ENCODE measurements at regions not wholly inside any gene's neighbourhood (a gene's known extent, or its start where the extent isn't known, plus 50 kb on each side); places are given as distances from the start of the nearest gene placed in this dataset.

DNA sequence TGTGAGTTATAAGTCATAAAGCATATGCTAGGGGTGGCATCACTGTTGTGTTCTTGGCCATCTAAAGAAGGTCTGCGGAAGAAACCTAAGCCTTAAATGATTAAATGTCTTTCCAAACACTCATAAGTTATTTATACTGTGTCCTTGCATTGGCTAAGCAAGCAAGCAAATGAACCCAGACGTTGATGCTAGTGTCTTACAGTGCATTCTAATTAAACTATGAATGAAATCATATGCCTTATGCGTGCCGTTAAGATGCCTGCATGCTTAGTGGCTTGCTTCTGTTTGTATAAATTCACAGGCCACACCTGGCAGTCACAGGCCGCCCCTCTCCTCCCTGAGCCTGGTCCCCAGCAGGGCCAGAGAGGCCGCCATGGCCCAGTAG is 49.9 kb downstream of the RIN2 start:
- peak; percentile 40 for DNase-seq

DNA sequence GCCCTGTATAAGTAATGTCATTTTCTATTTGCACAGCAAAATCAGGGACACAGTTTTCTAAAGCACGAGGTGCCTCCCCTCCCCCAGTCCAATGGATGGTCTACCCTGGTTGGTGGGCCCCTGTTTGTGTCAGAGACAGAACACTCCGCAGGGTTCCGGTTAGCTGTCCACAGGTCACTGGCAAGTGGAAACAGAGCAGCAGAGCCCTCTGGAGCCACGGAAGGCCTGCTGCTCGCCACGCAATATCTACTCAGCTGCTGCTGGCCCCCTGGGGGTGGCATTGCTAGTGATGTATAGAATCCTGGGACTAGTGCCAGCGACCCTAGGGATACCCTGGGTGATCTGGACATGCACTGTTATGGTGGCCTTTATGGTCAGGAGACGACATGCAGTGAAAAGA is 50.4 kb downstream of the RIN2 start:
- peak; percentile 53 for DNase-seq

DNA sequence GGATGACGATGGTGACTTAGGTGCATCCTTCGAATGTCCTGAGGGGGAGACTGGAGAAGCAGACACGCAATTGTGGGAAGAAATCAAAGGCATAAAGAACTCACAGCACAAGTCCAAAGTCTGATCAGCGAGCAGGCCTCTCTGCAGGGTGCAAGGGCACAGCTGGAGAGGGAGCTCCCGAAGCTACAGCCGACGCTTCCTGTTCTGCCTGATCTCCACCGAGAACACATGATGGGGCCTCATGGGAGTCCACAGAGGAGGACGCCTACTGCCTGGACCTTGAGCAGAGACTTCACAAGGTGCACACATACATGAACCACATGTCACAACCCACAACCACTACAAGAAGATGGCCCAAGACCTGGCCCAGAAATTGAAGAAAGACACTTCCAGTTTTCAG is 51.4 kb downstream of the RIN2 start:
- DNase-seq: no peak

DNA sequence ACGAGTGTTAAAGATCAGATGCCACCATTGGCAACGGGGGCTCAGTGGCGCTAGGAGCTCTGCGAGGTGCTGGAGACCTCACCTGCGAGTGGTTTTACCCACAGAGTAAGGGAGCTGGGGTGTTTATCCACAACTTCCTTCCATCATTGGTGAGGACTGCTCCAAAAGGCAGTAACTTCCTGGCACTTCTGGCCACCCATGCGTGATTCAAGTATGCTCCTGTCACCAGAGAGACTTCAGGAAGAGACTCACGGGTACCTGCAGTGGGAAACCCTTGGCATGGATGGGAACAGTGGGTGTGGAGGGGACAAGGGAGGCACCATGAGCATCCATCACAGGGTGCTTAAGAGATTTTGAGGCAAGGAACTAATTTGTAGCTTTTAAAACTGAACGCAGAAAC is 53.2 kb downstream of the RIN2 start:
- no peak for DNase-seq

DNA sequence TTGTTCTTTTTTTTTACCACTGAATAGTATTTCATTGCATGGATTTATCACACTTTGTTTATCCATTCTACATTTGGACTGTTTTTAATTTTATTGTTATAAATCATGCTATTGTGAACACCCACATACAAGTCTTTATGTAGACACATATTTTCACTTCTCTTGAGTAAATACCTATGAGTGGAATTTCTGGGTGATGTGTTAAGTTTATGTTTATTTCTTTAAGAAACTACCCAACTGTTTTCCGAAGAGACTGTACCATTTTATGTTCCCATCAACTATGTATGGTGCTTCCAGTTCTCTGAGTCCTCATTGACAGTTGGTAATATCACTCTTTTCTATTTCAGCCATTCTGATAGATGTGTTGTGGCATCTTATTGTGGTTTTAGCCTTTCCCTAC is 54.0 kb downstream of the RIN2 start:
- no peak for DNase-seq

DNA sequence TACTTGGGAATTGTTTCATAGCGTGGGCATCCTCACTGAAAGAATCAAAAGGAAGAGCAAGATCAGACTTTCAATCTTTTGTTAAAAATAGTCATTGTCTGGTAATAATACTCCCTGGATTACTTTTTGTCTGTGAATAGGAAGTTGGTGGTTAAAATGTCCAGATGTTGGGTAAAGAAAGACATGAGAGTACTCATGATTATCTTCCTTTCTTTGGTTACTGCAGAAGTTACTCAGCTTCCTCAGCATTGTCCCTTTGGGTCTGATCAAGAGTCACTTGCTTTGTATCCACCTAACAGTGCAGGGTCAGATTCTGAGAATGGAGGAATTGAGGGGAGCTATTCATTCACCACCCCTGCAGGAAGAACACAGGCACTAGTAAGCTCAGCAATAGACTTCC is 54.6 kb downstream of the RIN2 start:
- DNase-seq: no peak

DNA sequence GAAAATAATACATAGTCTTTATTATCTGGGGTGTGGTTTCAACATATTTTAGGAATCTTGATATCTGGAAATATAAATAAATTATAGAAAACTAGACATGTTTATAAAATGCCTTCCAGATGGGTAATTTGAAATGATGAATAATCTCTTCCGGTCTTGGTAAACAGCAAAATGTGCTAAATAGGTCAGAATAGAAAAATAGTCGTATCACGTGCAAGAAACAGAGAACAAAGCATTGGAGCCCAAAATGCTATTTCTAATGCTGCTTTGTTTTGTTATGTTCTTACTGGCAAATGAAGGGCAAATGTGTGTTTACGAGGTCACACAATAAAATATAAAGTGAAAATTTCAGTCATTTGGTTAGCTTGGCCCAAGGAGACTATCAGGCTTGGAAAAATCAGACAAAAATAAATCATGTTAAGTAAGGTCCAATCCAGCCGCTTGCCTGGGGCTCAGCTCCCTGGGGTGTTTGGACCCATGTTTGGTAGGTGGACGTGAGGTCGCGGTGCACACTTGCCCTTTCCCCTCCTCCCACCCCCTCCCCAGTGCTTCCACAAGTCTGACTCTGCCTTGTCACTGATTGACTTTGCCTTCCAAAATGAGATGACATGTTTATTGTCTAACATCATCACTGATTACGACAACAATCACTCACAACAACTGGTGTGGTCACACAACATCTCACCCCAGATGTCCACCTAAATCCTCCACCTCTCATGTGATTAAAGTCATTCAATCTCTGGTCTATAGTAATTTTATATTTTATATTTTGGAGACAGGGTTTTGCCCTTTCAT is 56.0 kb downstream of the RIN2 start:
- DNase-seq: no peak

DNA sequence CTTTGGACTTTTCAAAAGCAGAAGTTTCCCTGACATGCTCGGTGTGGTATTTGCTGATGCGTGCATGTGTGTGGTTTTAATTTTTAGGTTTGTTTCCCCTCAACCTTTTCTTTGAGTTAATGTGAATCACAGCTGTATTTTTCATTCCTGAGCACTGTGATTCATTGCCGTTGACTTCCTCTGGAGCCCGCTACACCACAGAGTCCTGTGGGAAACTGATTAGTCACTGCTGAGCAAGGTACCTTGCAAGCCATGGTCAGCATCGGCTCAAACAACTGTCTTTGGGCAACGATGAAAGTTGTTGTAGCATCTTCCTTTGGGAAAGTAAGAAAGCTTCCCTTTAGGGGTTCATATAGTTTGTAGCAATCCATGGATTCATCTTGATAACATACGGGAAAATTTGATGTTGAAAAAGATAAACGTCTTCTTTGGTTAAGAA is 57.5 kb downstream of the RIN2 start:
- no peak for DNase-seq

DNA sequence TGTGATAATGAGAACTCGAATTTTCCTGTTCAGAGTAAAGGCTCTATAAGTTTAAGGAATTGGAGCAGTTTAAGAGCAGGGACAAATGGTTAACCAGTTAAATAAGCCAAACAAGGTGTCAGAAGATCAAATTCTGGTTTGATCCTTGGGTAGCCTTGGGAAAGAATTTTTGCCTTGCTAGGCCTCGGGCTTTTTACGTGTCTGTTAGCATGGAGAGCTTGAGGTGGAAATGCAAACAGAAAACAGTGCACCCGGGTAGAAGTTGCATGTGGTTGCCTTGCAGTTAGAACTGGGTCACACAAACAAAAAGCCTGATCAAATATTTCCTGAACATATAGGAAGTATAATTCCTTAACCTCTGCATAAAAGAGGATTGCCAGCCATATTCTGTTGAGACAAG is 58.3 kb downstream of the RIN2 start:
- DNase-seq: no peak

DNA sequence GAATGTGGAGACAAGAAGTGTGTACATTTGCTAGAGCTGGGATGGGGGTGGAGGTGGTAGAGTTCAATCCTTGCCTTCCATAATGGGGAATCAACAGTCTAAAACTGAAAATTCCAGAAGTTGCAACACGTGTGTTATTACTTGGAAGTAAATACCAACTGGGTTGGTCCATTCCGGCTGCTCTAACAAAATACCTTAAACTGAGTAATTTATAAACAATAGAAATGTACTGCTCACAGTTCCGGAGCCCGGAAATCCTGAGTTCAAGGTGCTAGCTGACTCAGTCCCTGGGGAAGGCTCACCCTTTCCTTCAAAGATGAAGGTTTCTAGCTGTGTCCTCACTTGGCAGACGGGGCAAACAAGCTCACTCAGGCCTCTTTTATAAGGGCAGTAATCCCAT is 59.0 kb downstream of the RIN2 start:
- no peak for DNase-seq

DNA sequence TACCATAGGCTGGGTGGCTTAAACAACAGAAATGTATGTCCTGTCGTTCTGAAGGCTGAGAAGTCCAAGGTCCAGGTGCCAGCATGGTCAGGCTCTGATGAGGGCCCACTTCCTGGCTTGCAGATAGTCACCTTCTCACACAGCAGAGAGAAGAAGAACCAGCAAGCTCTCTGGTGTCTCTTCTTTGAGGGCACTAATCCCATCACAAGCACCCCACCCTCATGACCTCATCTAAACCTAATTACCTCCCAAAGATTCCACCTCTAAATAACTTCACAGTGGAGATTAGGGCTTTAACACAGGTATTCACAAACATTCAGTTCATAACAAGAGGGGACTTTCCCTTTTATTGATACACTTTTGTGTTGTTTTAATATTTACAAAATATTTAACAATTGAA is 61.1 kb downstream of the RIN2 start:
- DNase-seq: no peak

DNA sequence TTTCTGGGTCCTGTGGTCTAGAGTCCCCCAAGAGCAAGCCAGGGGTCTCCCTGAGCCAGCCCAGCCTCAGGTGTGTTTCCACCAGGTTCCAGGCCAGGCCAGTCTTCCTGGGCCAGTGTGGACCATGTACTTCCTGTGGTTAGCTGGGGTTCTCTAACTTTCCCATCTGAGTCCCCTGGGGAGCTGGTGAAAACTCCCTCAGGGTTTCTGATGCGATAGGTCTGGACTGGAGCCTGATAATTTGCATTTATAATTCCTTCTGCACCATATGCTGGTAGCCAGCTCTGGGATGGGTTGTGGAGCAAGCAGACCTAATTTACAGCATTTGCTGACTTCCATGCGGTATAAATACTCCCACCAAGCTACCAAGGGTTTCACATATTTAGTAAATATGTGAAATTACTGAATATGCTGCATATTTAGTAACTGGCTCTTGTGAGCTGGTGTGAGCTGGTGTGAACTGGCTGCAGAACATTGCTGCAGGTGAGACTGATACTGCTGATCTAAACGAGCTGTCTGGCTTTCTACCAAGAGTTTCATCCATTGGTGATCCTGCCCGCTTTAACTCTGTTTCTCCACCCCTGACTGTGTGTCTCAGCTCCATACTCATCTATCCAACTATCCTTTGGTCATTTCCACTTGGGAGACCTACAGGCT is 62.6 kb downstream of the RIN2 start:
- DNase-seq: no peak

DNA sequence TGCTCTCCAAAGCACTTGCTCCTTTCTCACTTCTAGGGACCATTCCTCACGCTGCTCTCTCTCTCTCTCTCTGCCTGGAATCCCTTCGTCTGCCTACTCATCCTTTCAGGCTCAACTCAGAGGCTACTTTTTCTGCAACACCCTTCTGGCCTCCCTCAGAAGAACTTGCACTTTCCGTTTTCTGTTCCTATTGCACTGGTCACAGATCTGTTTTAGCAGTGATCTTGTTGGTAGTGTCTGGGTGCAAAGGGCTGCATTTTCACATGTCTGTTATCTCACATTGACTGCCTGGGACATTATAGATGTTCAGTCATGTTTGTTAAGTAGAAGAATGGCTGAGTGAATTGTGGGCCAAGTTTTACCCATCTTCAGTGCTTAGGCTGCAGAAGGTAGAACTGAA is 63.5 kb downstream of the RIN2 start:
- no peak for DNase-seq

DNA sequence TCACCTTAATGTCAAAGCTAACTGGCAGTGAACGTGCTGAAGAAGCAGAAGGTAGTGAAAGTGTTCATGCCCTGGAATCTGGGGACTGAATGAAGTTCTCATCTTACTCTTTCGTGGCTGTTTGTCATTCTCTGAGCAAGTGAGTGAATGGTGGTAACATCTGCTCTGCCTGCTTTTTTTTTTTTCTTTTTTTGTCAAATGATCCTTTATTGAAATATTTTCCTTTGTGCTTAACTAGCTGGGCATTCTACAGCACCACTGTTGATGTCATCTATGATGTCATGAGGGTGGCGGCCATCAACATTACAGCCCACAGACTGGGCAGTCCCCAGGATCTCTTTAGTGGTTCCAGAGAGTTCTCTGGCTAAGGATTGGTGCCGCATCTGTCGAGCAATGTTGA is 65.2 kb downstream of the RIN2 start:
- DNase-seq: no peak

DNA sequence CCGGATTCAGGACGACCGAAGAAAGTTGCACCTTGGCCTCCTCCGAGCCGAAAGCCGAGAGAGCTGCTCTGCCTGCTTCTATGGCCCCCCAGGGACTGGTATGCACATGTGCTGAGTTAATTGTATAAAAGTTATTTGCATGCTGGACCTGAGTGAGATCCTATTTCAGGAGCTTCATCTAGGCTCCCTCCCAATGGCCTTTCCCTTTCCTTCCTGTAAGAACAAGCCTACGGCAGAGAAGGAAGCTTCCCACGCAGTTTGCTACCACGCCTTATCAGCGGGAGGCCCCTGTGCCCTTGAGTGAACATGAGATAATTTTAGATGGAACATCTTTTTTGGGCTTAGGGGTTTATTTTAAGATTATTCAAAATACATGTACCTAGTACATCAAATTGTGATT is 65.9 kb downstream of the RIN2 start:
- no peak for DNase-seq

DNA sequence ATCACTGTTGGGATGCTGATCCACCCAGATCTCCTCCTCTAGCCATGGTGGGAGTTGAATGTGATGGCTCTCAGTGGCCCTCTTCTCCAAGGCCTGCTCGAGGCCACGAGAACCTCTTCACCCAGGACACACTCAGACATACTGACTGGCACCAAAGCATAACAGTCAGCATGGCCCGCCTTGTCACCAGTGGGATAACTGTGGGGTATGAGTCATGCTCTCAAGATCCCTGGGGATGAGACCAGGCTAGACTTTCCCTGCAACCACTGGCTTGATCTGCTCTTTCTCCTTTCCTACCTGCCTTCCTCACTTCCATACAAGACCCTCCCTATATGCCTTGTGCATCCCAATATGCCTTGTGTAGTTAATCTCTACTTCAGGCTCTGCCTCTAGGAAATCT is 66.8 kb downstream of the RIN2 start:
- DNase-seq: no peak

DNA sequence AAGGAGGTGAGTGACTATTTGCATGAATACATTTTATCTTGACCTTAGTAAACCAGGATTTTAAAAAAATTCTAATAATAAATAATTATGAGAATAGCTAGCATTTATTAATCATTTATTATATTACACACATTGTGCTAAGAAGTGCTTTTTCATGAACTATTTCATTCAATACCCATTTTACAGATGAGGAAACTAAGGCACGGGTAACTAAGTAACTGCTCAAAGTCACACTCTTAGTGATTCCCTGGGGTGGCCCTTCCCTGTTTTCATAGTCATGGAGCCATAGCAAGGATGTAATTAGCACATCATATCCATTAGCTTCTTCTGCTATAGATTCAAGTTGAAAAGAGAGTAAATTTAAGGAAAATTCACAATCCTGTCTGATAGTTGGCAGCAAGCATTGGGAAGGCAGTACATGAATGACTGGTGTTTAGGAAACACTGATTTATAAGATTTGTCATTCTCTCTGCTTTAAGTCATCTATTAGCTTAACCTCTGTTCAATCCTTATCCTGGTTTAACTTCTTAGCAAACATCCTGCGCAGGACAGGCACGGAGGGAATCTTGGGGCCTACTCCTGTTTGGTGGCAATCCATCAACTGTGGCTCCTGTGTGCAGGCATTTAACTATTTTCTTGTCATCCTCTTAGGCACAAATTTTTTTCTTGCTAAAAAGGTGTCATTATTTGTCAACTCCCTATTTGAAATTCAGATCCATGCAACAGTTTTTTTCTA is 68.3 kb downstream of the RIN2 start:
- DNase-seq: no peak

DNA sequence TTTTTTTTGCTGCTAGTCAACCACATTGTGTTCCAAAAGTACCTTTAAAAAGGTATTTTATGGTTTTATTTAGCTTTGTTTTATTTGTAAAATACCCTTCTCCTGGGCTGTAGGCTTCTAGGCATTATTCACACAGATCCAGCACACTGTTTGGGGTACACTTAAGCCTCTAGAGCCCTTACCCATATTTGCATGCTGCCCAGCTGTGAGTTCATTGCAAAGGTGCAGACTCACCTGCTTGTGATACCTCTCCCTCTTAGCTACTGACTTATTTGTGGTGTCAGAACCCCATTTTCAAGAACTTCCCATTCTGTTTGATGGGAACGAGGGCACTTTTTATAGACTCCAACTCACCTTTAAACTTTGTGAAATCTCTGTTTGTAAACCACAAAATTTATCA is 69.8 kb downstream of the RIN2 start:
- no peak for DNase-seq

DNA sequence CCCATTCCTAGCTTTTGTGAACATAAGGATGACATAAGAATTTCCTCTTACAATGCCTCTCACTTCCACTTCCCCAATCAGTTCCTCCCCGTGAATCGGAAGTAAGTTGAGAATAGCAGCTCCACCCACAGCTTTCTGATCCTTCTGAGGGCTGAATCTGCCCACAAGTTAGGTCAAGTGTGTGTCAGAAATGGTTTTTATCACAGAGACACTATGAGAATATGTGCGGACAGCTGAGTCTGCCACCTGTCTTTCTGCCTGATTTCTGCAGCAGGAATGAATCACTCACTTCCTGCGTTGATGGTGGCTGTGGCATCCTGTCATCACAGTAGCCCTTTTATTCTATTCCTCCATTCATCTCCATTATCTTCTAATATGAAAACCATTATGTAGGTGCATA is 70.2 kb downstream of the RIN2 start:
- peak; percentile 4 for DNase-seq

DNA sequence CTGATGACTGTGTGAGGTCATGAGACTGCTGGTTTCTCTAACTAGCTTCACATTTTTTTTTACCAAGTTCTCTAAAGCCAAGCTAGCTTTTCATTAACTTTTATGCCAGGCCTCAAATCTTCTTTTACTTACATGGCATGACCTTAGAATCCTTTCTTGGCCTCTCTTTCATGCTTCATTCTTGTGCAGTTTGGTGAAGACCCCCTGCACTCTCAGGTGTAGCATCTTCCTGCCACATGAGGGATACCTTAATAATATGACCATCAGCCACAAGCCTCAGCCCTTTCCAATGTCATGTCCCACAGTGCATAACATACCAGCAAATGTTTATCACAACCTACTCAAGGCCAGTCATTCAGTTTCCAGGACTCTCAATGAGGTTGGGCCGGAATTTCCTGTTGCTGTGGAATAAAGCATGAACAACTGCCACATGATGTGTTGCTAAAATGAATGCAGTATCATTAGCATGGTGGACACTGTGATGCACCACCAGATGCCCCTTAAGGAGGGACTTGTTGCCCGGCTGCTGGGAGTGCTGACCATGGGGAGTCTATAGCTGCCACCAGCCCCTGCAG is 72.2 kb downstream of the RIN2 start:
- DNase-seq: no peak

DNA sequence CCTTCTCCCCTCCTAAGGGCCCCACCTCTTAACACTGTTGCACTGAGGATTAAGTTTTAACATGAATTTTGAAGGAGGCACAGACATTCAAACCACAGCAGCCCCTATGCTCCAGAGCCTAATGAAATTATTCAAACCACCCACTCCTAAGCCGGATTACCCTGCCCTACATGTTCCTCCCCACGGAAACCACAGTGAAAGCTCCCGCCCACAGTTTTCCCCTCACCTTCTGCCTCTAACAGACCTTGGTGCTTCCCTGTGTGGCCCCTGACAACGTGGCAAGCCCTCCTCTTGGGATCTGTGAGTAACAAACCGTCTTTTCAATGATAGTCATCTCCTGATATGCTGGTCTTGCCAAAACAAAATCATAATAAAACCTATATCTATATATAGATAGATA is 74.8 kb downstream of the RIN2 start:
- DNase-seq: no peak

DNA sequence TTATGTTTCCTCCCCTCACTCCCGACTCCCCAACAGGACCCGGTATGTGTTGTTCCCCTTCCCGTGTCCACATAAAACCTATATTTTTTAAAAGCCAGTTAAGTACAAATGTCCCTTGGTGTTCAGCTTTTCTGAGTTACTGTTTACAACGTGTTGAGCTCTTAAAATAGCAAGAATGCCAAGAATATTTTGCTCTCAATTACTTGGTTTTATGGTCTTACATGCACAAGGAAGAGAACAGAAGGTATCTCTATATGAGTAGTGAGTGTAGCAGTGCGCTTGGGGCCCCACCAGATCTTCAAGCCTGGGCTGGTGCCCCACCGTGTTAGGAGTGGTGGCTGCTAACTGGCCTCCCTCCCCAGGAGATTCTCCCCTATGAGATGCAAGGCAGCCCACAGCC is 75.3 kb downstream of the RIN2 start:
- DNase-seq: no peak

DNA sequence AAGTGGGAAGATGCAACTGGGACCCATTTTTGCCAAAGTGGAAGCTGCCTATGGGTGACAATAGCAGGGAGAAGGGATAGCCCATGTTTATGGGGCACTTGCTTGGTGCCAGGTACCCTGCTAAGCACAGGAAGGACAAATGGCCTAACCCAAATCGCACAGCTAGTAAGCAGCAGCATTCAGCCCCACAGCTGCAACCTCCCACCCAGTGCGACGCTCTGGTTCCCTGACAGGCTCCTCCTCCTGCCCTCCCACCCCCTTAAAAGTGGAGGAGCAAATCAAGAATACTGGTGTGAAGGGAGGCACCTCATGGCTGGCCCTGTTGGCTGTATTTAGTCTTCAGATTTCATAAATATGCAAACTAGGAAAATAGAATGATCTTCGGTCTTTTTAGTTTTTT is 76.2 kb downstream of the RIN2 start:
- DNase-seq: no peak

DNA sequence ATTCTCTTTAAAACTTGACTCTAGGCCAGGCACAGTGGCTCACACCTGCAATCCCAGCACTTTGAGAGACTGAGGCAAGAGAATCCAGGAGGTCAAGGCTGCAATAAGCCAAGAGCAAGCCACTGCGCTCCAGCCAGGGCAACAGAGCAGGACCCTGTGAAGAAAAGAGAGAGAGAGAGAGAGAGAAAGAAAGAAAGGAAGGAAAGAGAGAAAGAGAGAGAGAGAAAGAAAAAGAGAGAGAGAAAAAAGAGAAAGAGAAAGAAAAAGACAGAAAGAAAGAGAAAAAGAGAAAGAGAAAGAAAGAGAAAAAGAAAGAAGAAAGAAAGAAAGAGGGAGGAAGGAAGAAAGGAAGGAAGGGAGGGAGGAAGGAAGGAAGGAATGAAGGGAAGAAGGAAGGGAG is 76.7 kb downstream of the RIN2 start:
- no peak for DNase-seq
